ENCODE measurements at regions not wholly inside any gene's neighbourhood (a gene's known extent, or its start where the extent isn't known, plus 50 kb on each side); places are given as distances from the start of the nearest gene placed in this dataset.

DNA sequence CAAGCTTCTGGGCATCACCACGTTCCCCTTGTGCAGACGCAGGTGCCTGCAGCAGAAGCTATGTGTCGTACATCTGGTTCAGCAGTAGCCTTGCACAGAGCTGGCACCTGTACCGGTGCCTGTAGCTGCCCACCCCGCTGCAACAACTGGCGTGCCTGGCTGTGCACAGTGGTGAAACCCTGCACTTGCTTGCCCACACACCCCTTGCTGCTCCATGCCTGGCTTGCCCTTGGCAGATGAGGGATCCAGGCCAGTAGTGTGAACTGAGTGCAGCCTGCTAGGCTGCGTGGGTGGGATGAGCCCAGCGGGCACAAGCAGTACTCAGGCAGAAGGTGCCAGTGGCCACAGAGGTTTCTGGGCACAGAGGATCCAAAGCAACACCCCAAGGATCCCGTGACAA, 528.4 kb downstream of the PPARGC1A start:
- Histone ChIP-seq H3K4me1 (replicated peaks in 1 of 2) (no peaks in the 10 kb centered on the region), H3K9me3 (replicated peaks in 1 of 3) (no peaks in the 10 kb centered on the region), H3K27me3 (no peaks in the 10 kb centered on the region), H3K4me3 (no peak overlapping the region), H3K36me3 (replicated peaks in 1 of 2) (no peaks in the 10 kb centered on the region), H3K27ac (no peak overlapping the region)
- DNase-seq, result no peak
- WGBS, 4 donors, result 83 to 93% (median 88%) methylated on average over 5 to 9 of the region's 9 CpGs
- TF ChIP-seq CTCF (IDR thresholded peaks at IDR 0.05), result no peak
- TF ChIP-seq POLR2A (IDR thresholded peaks at IDR 0.05), result no peak
- intact Hi-C loops (cut with DNase I), result no loop called here

- 69 to 82% (median 75%) methylated on average over 1 of the region's 1 CpG for WGBS, 4 donors
- H3K27me3 ChIP-seq, result no peaks in the 10 kb centered on the region
- intact Hi-C loops (cut with DNase I), result no loop called here
- no peak overlapping the region for H3K4me3 ChIP-seq
- TF ChIP-seq POLR2A (IDR thresholded peaks at IDR 0.05) (no peak), CTCF (IDR thresholded peaks at IDR 0.05) (no peak)
- H3K27ac ChIP-seq, result no peak overlapping the region
- no peaks in the 10 kb centered on the region for H3K4me1 ChIP-seq (replicated peaks in 1 of 2)
- no peak for DNase-seq
- no peaks in the 10 kb centered on the region for H3K9me3 ChIP-seq (replicated peaks in 1 of 3)
- no peaks in the 10 kb centered on the region for H3K36me3 ChIP-seq (replicated peaks in 1 of 2)
Observed at GRCh38 chr4:23360718-23361117, 529.1 kb downstream of the PPARGC1A start.

DNA sequence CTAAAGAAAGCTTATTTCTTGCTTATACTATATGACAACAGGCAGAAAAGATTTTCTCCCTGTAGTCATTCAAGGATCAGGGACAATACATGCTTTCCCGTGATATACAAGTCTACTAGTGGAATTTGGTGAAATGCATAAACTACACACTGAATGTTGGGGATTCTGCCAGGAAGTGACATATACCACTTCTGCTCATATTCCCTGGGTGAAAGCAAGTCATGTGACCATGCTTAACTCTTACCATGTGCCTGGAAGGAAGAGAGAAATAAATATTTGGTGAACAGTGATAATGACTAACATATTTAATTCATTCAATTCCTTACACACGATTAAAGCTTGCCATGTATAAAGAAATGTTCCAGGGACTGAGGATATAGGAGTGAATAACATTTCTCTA, 534.6 kb downstream of the PPARGC1A start:
- Histone ChIP-seq H3K27me3 (no peaks in the 10 kb centered on the region), H3K9me3 (replicated peaks in 1 of 3) (no peaks in the 10 kb centered on the region), H3K4me3 (no peak overlapping the region), H3K4me1 (replicated peaks in 1 of 2) (no peaks in the 10 kb centered on the region), H3K27ac (no peak overlapping the region), H3K36me3 (replicated peaks in 1 of 2) (no peaks in the 10 kb centered on the region)
- intact Hi-C loops (cut with DNase I), result no loop called here
- no peak for DNase-seq
- TF ChIP-seq POLR2A (IDR thresholded peaks at IDR 0.05) (no peak), CTCF (IDR thresholded peaks at IDR 0.05) (no peak)
- WGBS, 4 donors, result 80 to 88% (median 83%) methylated on average over 2 of the region's 2 CpGs

DNA sequence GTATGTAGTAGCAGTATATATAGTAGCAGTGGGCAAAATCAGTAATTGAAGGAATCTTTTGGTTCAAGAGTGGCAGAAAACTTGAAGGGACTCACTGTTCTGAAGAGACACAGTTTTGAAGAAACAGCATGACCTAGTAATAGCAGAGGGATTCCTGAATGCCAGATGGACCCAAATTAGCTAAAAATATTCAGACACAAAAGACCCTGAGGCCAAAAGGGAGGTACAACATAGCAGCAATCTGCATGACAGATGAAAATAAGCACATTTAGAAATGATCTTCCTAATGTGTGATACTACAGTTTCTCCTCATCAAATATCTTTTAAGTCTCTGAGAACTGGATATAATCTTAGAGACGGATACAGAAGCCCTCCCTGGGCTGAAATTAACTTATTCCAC, 536.6 kb downstream of the PPARGC1A start:
- H3K9me3 ChIP-seq (replicated peaks in 1 of 3), result no peaks in the 10 kb centered on the region
- H3K27ac ChIP-seq, result no peak overlapping the region
- no peak for TF ChIP-seq POLR2A (IDR thresholded peaks at IDR 0.05)
- TF ChIP-seq CTCF (IDR thresholded peaks at IDR 0.05), result no peak
- no peaks in the 10 kb centered on the region for H3K4me1 ChIP-seq (replicated peaks in 1 of 2)
- no peaks in the 10 kb centered on the region for H3K36me3 ChIP-seq (replicated peaks in 1 of 2)
- no peak for DNase-seq
- no peaks in the 10 kb centered on the region for H3K27me3 ChIP-seq
- intact Hi-C loops (cut with DNase I), result no loop called here
- WGBS, 4 donors, result 73 to 86% (median 82%) methylated on average over 1 of the region's 1 CpG
- H3K4me3 ChIP-seq, result no peak overlapping the region
